ENCODE measurements at regions not wholly inside any gene's neighbourhood (a gene's known extent, or its start where the extent isn't known, plus 50 kb on each side); places are given as distances from the start of the nearest gene placed in this dataset.

DNA sequence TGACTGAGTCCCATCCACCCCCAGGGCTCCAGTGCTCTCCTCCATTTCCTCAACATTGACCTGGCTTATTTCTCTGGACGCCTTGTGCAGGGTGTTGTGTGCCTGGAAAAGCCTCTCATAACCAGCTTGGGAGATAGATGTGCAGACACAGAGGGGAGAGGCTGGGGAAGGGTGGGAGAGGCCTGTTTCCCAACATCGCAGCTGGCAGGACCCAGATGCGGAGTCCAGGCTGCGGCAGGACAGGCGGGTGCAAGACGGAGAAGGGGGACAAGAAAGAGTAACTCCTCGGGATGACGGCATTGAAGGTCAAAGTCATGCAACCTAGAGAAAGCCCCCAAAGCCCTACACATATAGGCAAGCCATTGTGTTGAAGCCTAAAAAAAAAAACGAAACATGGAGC is 54.1 kb upstream of the ANTXRL start:
- TF ChIP-seq, protein P1, sequence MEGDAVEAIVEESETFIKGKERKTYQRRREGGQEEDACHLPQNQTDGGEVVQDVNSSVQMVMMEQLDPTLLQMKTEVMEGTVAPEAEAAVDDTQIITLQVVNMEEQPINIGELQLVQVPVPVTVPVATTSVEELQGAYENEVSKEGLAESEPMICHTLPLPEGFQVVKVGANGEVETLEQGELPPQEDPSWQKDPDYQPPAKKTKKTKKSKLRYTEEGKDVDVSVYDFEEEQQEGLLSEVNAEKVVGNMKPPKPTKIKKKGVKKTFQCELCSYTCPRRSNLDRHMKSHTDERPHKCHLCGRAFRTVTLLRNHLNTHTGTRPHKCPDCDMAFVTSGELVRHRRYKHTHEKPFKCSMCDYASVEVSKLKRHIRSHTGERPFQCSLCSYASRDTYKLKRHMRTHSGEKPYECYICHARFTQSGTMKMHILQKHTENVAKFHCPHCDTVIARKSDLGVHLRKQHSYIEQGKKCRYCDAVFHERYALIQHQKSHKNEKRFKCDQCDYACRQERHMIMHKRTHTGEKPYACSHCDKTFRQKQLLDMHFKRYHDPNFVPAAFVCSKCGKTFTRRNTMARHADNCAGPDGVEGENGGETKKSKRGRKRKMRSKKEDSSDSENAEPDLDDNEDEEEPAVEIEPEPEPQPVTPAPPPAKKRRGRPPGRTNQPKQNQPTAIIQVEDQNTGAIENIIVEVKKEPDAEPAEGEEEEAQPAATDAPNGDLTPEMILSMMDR (IDR thresholded peaks at IDR 0.05; ENCODE audit: insufficient read depth, low read depth, low read length): no peak
- no peak for TF ChIP-seq EZH2 (IDR thresholded peaks at IDR 0.05; ENCODE audit: insufficient read depth, low read length)
